H9 (cell line): ENCODE measurements at regions not wholly inside any gene's neighbourhood (a gene's known extent, or its start where the extent isn't known, plus 50 kb on each side); places are given as distances from the start of the nearest gene placed in this dataset.

Experiments
- DNase-seq: peaks from one replicate; pipeline ENCODE4 v3.0.0-alpha.2; 2017
- H2AFZ ChIP-seq: one replicate; pipeline ENCODE4 v1.6.1; 2013; ENCODE audit warnings: mild to moderate bottlenecking, low read length, control low read depth, moderate library complexity
- H2AK5ac ChIP-seq: 2 replicates; pipeline ENCODE4 v1.6.1; 2013; ENCODE audit warnings: low read length, control low read depth, mixed read lengths; ENCODE audit not compliant: insufficient read length
- H2BK120ac ChIP-seq: one replicate; pipeline ENCODE4 v1.6.1; 2013; ENCODE audit warnings: low read depth, mild to moderate bottlenecking, low read length, control low read depth, inconsistent platforms; ENCODE audit not compliant: poor library complexity, severe bottlenecking
- H2BK12ac ChIP-seq: 2 replicates; pipeline ENCODE4 v1.6.1; 2013; ENCODE audit warnings: low read length, control low read depth, mixed read lengths, low read depth; ENCODE audit not compliant: insufficient read length
- H2BK15ac ChIP-seq: 2 replicates; pipeline ENCODE4 v1.6.1; 2013; ENCODE audit warnings: low read depth, low read length, control low read depth
- H2BK20ac ChIP-seq: one replicate; pipeline ENCODE4 v1.6.1; 2013; ENCODE audit warnings: low read depth, mild to moderate bottlenecking, low read length, control low read depth, inconsistent platforms; ENCODE audit not compliant: poor library complexity, severe bottlenecking
- H2BK5ac ChIP-seq: 2 replicates; pipeline ENCODE4 v1.6.1; 2013; ENCODE audit warnings: low read length, control low read depth, mixed read lengths; ENCODE audit not compliant: insufficient read length
- H3K14ac ChIP-seq: 2 replicates; pipeline ENCODE4 v1.6.1; 2013; ENCODE audit warnings: low read length, control low read depth; ENCODE audit not compliant: insufficient read depth
- H3K18ac ChIP-seq: 2 replicates; pipeline ENCODE4 v1.6.1; 2013; ENCODE audit warnings: low read depth, mild to moderate bottlenecking, mixed read lengths, low read length, control low read depth; ENCODE audit not compliant: insufficient read length
- H3K23ac ChIP-seq: 2 replicates; pipeline ENCODE4 v1.6.1; 2013; ENCODE audit warnings: low read length, control low read depth, mixed read lengths, low read depth; ENCODE audit not compliant: insufficient read length
- H3K23me2 ChIP-seq: 2 replicates; pipeline ENCODE4 v1.6.1; 2013; ENCODE audit warnings: low read depth, mild to moderate bottlenecking, mixed read lengths, low read length, control low read depth; ENCODE audit not compliant: insufficient read length, poor library complexity, severe bottlenecking
- H3K27ac ChIP-seq: 2 replicates; pipeline ENCODE4 v1.5.1; 2013; ENCODE audit warnings: low read length, control low read depth, mixed read lengths, low read depth; ENCODE audit not compliant: insufficient read length
- H3K27me3 ChIP-seq: 2 replicates; pipeline ENCODE4 v1.6.1; 2013; ENCODE audit warnings: low read length, control low read depth, inconsistent platforms; ENCODE audit not compliant: insufficient read depth
- H3K4ac ChIP-seq: 2 replicates; pipeline ENCODE4 v1.6.1; 2013; ENCODE audit warnings: low read depth, mild to moderate bottlenecking, control low read depth, inconsistent platforms, low read length, moderate library complexity
- H3K4me1 ChIP-seq: 2 replicates; pipeline ENCODE4 v1.6.1; 2013; ENCODE audit warnings: low read length, control low read depth, inconsistent platforms; ENCODE audit not compliant: insufficient read depth
- H3K4me2 ChIP-seq: 2 replicates; pipeline ENCODE4 v1.6.1; 2013; ENCODE audit warnings: low read length, control low read depth, mixed read lengths; ENCODE audit not compliant: insufficient read length, insufficient read depth
- H3K56ac ChIP-seq: 2 replicates; pipeline ENCODE4 v1.6.1; 2013; ENCODE audit warnings: low read depth, mild to moderate bottlenecking, mixed read lengths, low read length, control low read depth; ENCODE audit not compliant: insufficient read length
- H3K79me1 ChIP-seq: 2 replicates; pipeline ENCODE4 v1.6.1; 2013; ENCODE audit warnings: low read depth, mild to moderate bottlenecking, moderate library complexity, low read length, control low read depth, inconsistent platforms; ENCODE audit not compliant: insufficient read depth, poor library complexity, severe bottlenecking
- H3K79me2 ChIP-seq: 2 replicates; pipeline ENCODE4 v1.6.1; 2013; ENCODE audit warnings: low read length, control low read depth, inconsistent platforms; ENCODE audit not compliant: insufficient read depth
- H3K9ac ChIP-seq: 2 replicates; pipeline ENCODE4 v1.6.1; 2013; ENCODE audit warnings: low read length, control low read depth, mixed read lengths; ENCODE audit not compliant: insufficient read length; ENCODE audit errors: extremely low read depth
- H3K9me3 ChIP-seq: one replicate; pipeline ENCODE4 v1.6.1; 2013; ENCODE audit warnings: low read depth, low read length, inconsistent platforms; ENCODE audit not compliant: control insufficient read depth
- H3T11ph ChIP-seq: one replicate; pipeline ENCODE4 v1.6.1; 2013; ENCODE audit warnings: mild to moderate bottlenecking, low read length, control low read depth, inconsistent platforms
- H4K20me1 ChIP-seq: one replicate; pipeline ENCODE4 v1.6.1; 2013; ENCODE audit not compliant: control insufficient read depth, insufficient read length, insufficient read depth
- H4K5ac ChIP-seq: 2 replicates; pipeline ENCODE4 v1.6.1; 2013; ENCODE audit warnings: low read depth, mild to moderate bottlenecking, mixed read lengths, low read length, control low read depth; ENCODE audit not compliant: insufficient read length
- H4K8ac ChIP-seq: replicated peaks from 2 replicates; pipeline ENCODE4 v1.6.1; 2013; ENCODE audit warnings: low read length, control low read depth, mixed read lengths, low read depth; ENCODE audit not compliant: insufficient read length
- H4K91ac ChIP-seq: 2 replicates; pipeline ENCODE4 v1.6.1; 2013; ENCODE audit warnings: low read depth, mild to moderate bottlenecking, moderate library complexity, mixed read lengths, low read length, control low read depth; ENCODE audit not compliant: insufficient read length
- H3K27ac Mint-ChIP-seq, 3 experiments: 2 replicates in 2 of 3; 3 replicates in 1 of 3; pipeline ENCODE4 v1.8.0; 2020 to 2021; ENCODE audit warnings: mixed read lengths in 3 of 3, mild to moderate bottlenecking in 1 of 3, moderate library complexity in 1 of 3
- H3K27me3 Mint-ChIP-seq: 2 replicates; pipeline ENCODE4 v1.8.0; 2021; ENCODE audit warnings: low read depth, mild to moderate bottlenecking, moderate library complexity, mixed read lengths
- H3K36me3 Mint-ChIP-seq, 3 experiments: 2 replicates in 2 of 3; 3 replicates in 1 of 3; pipeline ENCODE4 v1.8.0; 2020 to 2021; ENCODE audit warnings: low read depth in 3 of 3, mixed read lengths in 3 of 3; ENCODE audit not compliant: insufficient read depth in 1 of 3
- H3K4me1 Mint-ChIP-seq, 2 experiments: 2 replicates each; pipeline ENCODE4 v1.8.0; 2020; ENCODE audit warnings: mixed read lengths in 2 of 2
- H3K4me3 Mint-ChIP-seq, 2 experiments: 2 replicates in 1 of 2; 3 replicates in 1 of 2; pipeline ENCODE4 v1.8.0; 2020 to 2021; ENCODE audit warnings: mild to moderate bottlenecking in 2 of 2, mixed read lengths in 2 of 2, moderate library complexity in 1 of 2
- H3K9me3 Mint-ChIP-seq, 2 experiments: 2 replicates in 1 of 2; 3 replicates in 1 of 2; pipeline ENCODE4 v1.8.0; 2020; ENCODE audit warnings: mild to moderate bottlenecking in 2 of 2, mixed read lengths in 2 of 2, moderate library complexity in 1 of 2
- CTCF ChIP-seq: fragments of 200-600 bp; sonication (generic); conservative IDR thresholded peaks from 3 replicates; pipeline ENCODE4 v1.8.0; 2021; ENCODE audit warnings: antibody characterized with exemption, mild to moderate bottlenecking
- WGBS: extraction: QIAGEN DNeasy Blood & Tissue Kit; methylation state at CpG from one replicate; pipeline ENCODE4 v1.1.7; 2013; ENCODE audit warnings: missing lambda C conversion rate, low lambda C conversion rate, mixed read lengths; ENCODE audit not compliant: insufficient read length; ENCODE audit errors: extremely low coverage; 5-methylcytosine and 5-hydroxymethylcytosine counted together

- Mint-ChIP-seq H3K27ac (no peak overlapping the region), H3K27me3 (peaks cover 3% of the 10 kb centered on the region), H3K4me3 (no peak overlapping the region), H3K9me3 (peaks cover 25 to 28% of the 10 kb centered on the region in 2 experiments), H3K4me1 (peaks cover 7% of the 10 kb centered on the region in 2 experiments), H3K36me3 (peaks cover 4 to 22% (median 9%) of the 10 kb centered on the region in 3 experiments; a peak in 6 of 7 replicates)
- H2BK12ac ChIP-seq, result no peak overlapping the region
- no peak overlapping the region for H4K5ac ChIP-seq
- H3K14ac ChIP-seq, result no peak overlapping the region
- H3K27me3 ChIP-seq, result no peaks in the 10 kb centered on the region
- TF ChIP-seq CTCF, result no peak
- DNase-seq, result no peak
- H3K23me2 ChIP-seq, result no peaks in the 10 kb centered on the region
- no peaks in the 10 kb centered on the region for H3K79me1 ChIP-seq
- no peaks in the 10 kb centered on the region for H3K9me3 ChIP-seq
- H4K8ac ChIP-seq, result no peak overlapping the region
- no peaks in the 10 kb centered on the region for H4K20me1 ChIP-seq
- no peak overlapping the region for H2AK5ac ChIP-seq
- H3K4ac ChIP-seq, result no peak overlapping the region
- no peak overlapping the region for H2BK15ac ChIP-seq
- no peak overlapping the region for H2BK20ac ChIP-seq
- H3K79me2 ChIP-seq, result no peaks in the 10 kb centered on the region
- no peak overlapping the region for H3K27ac ChIP-seq
- H3K4me1 ChIP-seq, result no peaks in the 10 kb centered on the region
- H3T11ph ChIP-seq, result no peak overlapping the region
- no peak overlapping the region for H3K9ac ChIP-seq
- H3K4me2 ChIP-seq, result no peak overlapping the region
- no peak overlapping the region for H4K91ac ChIP-seq
- no peak overlapping the region for H2BK120ac ChIP-seq
- H2AFZ ChIP-seq, result no peak overlapping the region
- WGBS, result no CpG with 5 or more reads among the region's 1 CpG
- no peak overlapping the region for H3K23ac ChIP-seq
- H2BK5ac ChIP-seq, result no peak overlapping the region
- H3K18ac ChIP-seq, result no peak overlapping the region
- no peak overlapping the region for H3K56ac ChIP-seq
Observed at GRCh38 chr1:221392453-221392852, 349.4 kb downstream of the DUSP10 start.
